Stimulated activated naive CD8-positive, alpha-beta T cell treated with anti-CD3 and anti-CD28 coated beads, Interleukin-15, Interleukin-2, amounts not matched to agents 100 ng/mL and 50 ng/mL, for 24 hours (primary cell): ENCODE measurements at regions not wholly inside any gene's neighbourhood (a gene's known extent, or its start where the extent isn't known, plus 50 kb on each side); places are given as distances from the start of the nearest gene placed in this dataset.

Experiments used
- H3K27ac Mint-ChIP-seq: one replicate; pipeline ENCODE4 v1.8.0; 2021; ENCODE audit warnings: mild to moderate bottlenecking, mixed read lengths
- H3K27me3 Mint-ChIP-seq: one replicate; pipeline ENCODE4 v1.8.0; 2021; ENCODE audit warnings: mixed read lengths
- H3K36me3 Mint-ChIP-seq: one replicate; pipeline ENCODE4 v1.8.0; 2021; ENCODE audit warnings: low read depth, mixed read lengths
- H3K4me1 Mint-ChIP-seq: one replicate; pipeline ENCODE4 v1.8.0; 2021; ENCODE audit warnings: low read depth, mixed read lengths
- H3K4me3 Mint-ChIP-seq: one replicate; pipeline ENCODE4 v1.8.0; 2021; ENCODE audit warnings: mild to moderate bottlenecking, mixed read lengths
- H3K9me3 Mint-ChIP-seq: one replicate; pipeline ENCODE4 v1.8.0; 2021; ENCODE audit warnings: mixed read lengths

- no peaks in the 10 kb centered on the region for H3K27me3 Mint-ChIP-seq
- no peaks in the 10 kb centered on the region for H3K9me3 Mint-ChIP-seq
- no peak overlapping the region for H3K27ac Mint-ChIP-seq
- no peaks in the 10 kb centered on the region for H3K36me3 Mint-ChIP-seq
- no peaks in the 10 kb centered on the region for H3K4me1 Mint-ChIP-seq
- no peak overlapping the region for H3K4me3 Mint-ChIP-seq
These were observed 125.5 kb downstream of the CHRM3 start for GRCh38 chr1:239511875-239512274.

- no peaks in the 10 kb centered on the region for H3K4me1 Mint-ChIP-seq
- H3K4me3 Mint-ChIP-seq, result no peak overlapping the region
- no peaks in the 10 kb centered on the region for H3K9me3 Mint-ChIP-seq
- H3K27ac Mint-ChIP-seq, result no peak overlapping the region
- no peaks in the 10 kb centered on the region for H3K27me3 Mint-ChIP-seq
- no peaks in the 10 kb centered on the region for H3K36me3 Mint-ChIP-seq
These were observed 130.2 kb downstream of the CHRM3 start for GRCh38 chr1:239516579-239516978.

GRCh38 chr1:239526391-239526790 is 140.0 kb downstream of the CHRM3 start:
- Mint-ChIP-seq H3K4me1 (no peaks in the 10 kb centered on the region), H3K36me3 (no peaks in the 10 kb centered on the region), H3K27ac (no peak overlapping the region), H3K4me3 (no peak overlapping the region), H3K9me3 (no peaks in the 10 kb centered on the region), H3K27me3 (no peaks in the 10 kb centered on the region)

- H3K4me3 Mint-ChIP-seq, result no peak overlapping the region
- no peaks in the 10 kb centered on the region for H3K36me3 Mint-ChIP-seq
- H3K27me3 Mint-ChIP-seq, result no peaks in the 10 kb centered on the region
- no peak overlapping the region for H3K27ac Mint-ChIP-seq
- H3K4me1 Mint-ChIP-seq, result no peaks in the 10 kb centered on the region
- no peaks in the 10 kb centered on the region for H3K9me3 Mint-ChIP-seq
These were observed 140.8 kb downstream of the CHRM3 start for GRCh38 chr1:239527051-239527693.

- H3K27me3 Mint-ChIP-seq, result no peaks in the 10 kb centered on the region
- no peak overlapping the region for H3K27ac Mint-ChIP-seq
These were observed 149.9 kb downstream of the CHRM3 start for GRCh38 chr1:239536165-239536849.

GRCh38 chr1:239537795-239538194 is 151.4 kb downstream of the CHRM3 start:
- no peak overlapping the region for H3K4me3 Mint-ChIP-seq
- H3K36me3 Mint-ChIP-seq, result no peaks in the 10 kb centered on the region
- no peaks in the 10 kb centered on the region for H3K9me3 Mint-ChIP-seq
- H3K27ac Mint-ChIP-seq, result no peak overlapping the region
- H3K4me1 Mint-ChIP-seq, result no peaks in the 10 kb centered on the region
- no peaks in the 10 kb centered on the region for H3K27me3 Mint-ChIP-seq

More at GRCh38 chr1:239536165-239536849, 149.9 kb downstream of the CHRM3 start:
- no peaks in the 10 kb centered on the region for H3K4me1 Mint-ChIP-seq
- no peaks in the 10 kb centered on the region for H3K36me3 Mint-ChIP-seq
- H3K4me3 Mint-ChIP-seq, result no peak overlapping the region
- H3K9me3 Mint-ChIP-seq, result no peaks in the 10 kb centered on the region

- H3K27ac Mint-ChIP-seq, result no peak overlapping the region
- no peaks in the 10 kb centered on the region for H3K36me3 Mint-ChIP-seq
- no peaks in the 10 kb centered on the region for H3K9me3 Mint-ChIP-seq
- no peak overlapping the region for H3K4me3 Mint-ChIP-seq
- no peaks in the 10 kb centered on the region for H3K27me3 Mint-ChIP-seq
- H3K4me1 Mint-ChIP-seq, result no peaks in the 10 kb centered on the region
These were observed 152.0 kb downstream of the CHRM3 start for GRCh38 chr1:239538239-239538988.

GRCh38 chr1:239539051-239539450 is 152.7 kb downstream of the CHRM3 start:
- H3K9me3 Mint-ChIP-seq, result no peaks in the 10 kb centered on the region
- no peak overlapping the region for H3K27ac Mint-ChIP-seq
- H3K4me1 Mint-ChIP-seq, result no peaks in the 10 kb centered on the region
- H3K36me3 Mint-ChIP-seq, result no peaks in the 10 kb centered on the region
- no peaks in the 10 kb centered on the region for H3K27me3 Mint-ChIP-seq
- H3K4me3 Mint-ChIP-seq, result no peak overlapping the region

GRCh38 chr1:239539812-239540211 is 153.4 kb downstream of the CHRM3 start:
- Mint-ChIP-seq H3K9me3 (no peaks in the 10 kb centered on the region), H3K36me3 (no peaks in the 10 kb centered on the region), H3K27ac (no peak overlapping the region), H3K4me3 (no peak overlapping the region), H3K27me3 (no peaks in the 10 kb centered on the region), H3K4me1 (no peaks in the 10 kb centered on the region)

- Mint-ChIP-seq H3K27me3 (no peaks in the 10 kb centered on the region), H3K9me3 (peaks cover 9% of the 10 kb centered on the region), H3K4me3 (no peak overlapping the region), H3K4me1 (peaks cover 17% of the 10 kb centered on the region), H3K27ac (no peak overlapping the region), H3K36me3 (peaks cover 4% of the 10 kb centered on the region)
These were observed 157.5 kb downstream of the CHRM3 start for GRCh38 chr1:239543873-239544272.

- H3K27ac Mint-ChIP-seq, result no peak overlapping the region
- no peak overlapping the region for H3K4me3 Mint-ChIP-seq
- peaks cover 14% of the 10 kb centered on the region for H3K36me3 Mint-ChIP-seq
- peaks cover 14% of the 10 kb centered on the region for H3K9me3 Mint-ChIP-seq
- no peaks in the 10 kb centered on the region for H3K27me3 Mint-ChIP-seq
- H3K4me1 Mint-ChIP-seq, result peaks cover 20% of the 10 kb centered on the region
These were observed 159.1 kb downstream of the CHRM3 start for GRCh38 chr1:239545466-239545865.

GRCh38 chr1:239547987-239548386 is 161.6 kb downstream of the CHRM3 start:
- H3K4me3 Mint-ChIP-seq, result peak overlapping the region; percentile 64
- H3K9me3 Mint-ChIP-seq, result peaks cover 14% of the 10 kb centered on the region
- peaks cover 14% of the 10 kb centered on the region for H3K36me3 Mint-ChIP-seq
- H3K27ac Mint-ChIP-seq, result peak overlapping the region; percentile 62
- H3K4me1 Mint-ChIP-seq, result peaks cover 20% of the 10 kb centered on the region
- no peaks in the 10 kb centered on the region for H3K27me3 Mint-ChIP-seq

- Mint-ChIP-seq H3K27me3 (no peaks in the 10 kb centered on the region), H3K36me3 (peaks cover 14% of the 10 kb centered on the region), H3K4me1 (peaks cover 20% of the 10 kb centered on the region), H3K9me3 (peaks cover 14% of the 10 kb centered on the region), H3K4me3 (no peak overlapping the region), H3K27ac (no peak overlapping the region)
These were observed 163.8 kb downstream of the CHRM3 start for GRCh38 chr1:239550178-239550577.

GRCh38 chr1:239555350-239555749 is 169.0 kb downstream of the CHRM3 start:
- H3K4me3 Mint-ChIP-seq, result no peak overlapping the region
- H3K27me3 Mint-ChIP-seq, result no peaks in the 10 kb centered on the region
- no peak overlapping the region for H3K27ac Mint-ChIP-seq
- no peaks in the 10 kb centered on the region for H3K36me3 Mint-ChIP-seq
- H3K9me3 Mint-ChIP-seq, result no peaks in the 10 kb centered on the region
- peaks cover 14% of the 10 kb centered on the region for H3K4me1 Mint-ChIP-seq

- Mint-ChIP-seq H3K36me3 (no peaks in the 10 kb centered on the region), H3K4me1 (peaks cover 14% of the 10 kb centered on the region), H3K9me3 (no peaks in the 10 kb centered on the region), H3K27me3 (no peaks in the 10 kb centered on the region), H3K27ac (no peak overlapping the region), H3K4me3 (no peak overlapping the region)
These were observed 172.2 kb downstream of the CHRM3 start for GRCh38 chr1:239558559-239558958.
